ENCODE measurements at regions not wholly inside any gene's neighbourhood (a gene's known extent, or its start where the extent isn't known, plus 50 kb on each side); places are given as distances from the start of the nearest gene placed in this dataset.

DNA sequence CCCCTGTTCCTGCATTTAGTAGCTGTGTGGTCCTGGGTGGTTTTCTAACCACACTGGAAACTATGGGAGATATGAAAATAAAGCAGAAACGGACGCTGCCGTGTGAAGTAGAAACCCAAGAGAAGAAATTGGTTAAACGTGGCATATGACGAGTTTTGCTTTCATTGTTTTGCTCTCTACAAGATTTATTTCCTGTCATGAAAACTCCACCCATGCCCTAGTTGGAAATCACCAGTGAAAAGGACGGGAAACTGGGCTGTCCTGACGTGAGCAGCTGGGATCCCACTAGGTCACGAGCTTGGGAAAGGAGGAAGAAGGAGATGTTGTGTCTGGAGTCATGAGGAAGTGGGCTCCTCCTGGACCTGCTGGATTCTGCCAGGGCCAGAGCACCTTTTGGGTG lies 120.8 kb upstream of the GADD45A start:
- TF ChIP-seq GATA2 (IDR thresholded peaks at IDR 0.05; ENCODE audit: low read depth, low read length) = no peak
- TF ChIP-seq GATA3 (IDR thresholded peaks at IDR 0.05; ENCODE audit: low read depth, low read length) = no peak

DNA sequence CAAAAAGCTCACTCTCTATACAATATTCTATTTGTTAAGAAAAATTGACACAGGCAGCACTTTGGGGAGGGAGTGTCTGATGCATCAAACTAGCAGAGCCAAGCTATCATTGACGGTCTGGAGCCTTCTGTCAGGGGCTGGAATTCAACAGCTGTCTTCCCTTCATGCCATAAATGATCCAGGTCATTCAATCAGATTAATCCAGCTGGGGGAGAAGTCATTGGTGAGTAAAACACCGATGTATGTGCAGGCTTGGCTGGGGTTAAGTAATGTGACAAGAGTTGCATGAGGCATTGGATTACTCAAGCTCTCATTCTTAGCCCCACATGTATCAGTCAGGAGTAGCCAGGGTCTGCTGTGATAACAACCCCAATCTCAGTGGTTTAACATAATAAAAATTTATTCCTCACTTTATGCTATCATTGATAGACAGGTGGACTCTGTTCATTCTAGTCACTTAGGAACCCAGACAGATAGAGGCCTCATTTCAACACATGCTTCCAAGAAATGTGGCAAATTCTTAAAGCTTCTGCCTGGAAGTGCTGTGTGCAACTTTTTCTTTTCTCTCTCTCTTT lies 118.1 kb upstream of the GADD45A start:
- TF ChIP-seq GATA3 (IDR thresholded peaks at IDR 0.05; ENCODE audit: low read depth, low read length) = no peak
- TF ChIP-seq GATA2 (IDR thresholded peaks at IDR 0.05; ENCODE audit: low read depth, low read length) = no peak

DNA sequence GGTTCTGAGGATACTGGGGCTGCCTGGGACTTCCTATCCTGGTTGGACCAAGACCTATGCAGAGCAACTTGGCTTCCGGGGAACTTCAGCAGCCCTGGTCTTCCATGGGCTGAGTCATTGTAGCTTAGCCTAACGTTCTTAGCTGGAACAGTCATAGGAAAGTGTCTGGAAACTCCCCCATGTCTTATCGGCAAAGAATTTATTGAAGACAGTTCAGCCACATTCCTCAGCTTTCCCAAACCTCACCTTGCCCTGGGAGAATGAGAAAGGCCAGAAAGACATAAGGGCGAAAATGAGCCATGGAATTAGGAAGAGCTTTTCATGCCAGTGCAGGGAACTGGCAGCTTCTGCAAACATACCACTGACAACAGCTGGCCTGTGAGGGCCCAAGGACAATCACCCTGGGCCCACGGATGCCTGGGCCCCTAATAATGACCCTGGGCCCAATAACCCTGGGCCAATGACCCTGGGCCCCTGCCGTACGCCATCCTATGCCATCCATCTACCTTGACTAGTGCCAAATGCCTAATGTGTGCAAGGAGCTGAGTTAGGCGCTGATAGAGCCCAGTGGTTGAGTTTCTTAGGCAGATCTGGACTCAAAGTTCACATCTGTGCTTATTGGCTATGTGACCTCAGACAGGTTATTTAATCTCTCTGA lies 114.4 kb upstream of the GADD45A start:
- TF ChIP-seq GATA2 (IDR thresholded peaks at IDR 0.05; ENCODE audit: low read depth, low read length) = no peak
- no peak for TF ChIP-seq GATA3 (IDR thresholded peaks at IDR 0.05; ENCODE audit: low read depth, low read length)

DNA sequence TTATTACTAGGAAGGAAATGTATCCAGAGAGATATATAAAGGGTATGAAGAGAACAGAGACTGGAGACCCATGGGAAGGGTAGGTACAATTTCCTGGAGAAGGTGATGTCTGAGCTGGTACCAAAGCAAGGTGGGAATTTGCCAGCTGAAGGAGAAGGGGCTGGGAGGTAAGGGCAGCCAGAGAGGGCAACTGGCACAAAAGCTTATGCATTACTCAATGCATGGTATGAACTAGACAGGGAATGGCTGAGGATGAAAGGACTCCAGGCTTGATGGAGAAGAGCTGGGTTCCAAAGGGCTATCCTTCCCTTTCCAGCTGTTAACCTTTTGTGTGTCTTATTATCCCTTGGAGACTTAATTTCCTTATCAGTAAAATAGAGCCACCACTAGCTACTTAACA lies 113.6 kb upstream of the GADD45A start:
- TF ChIP-seq GATA2 (IDR thresholded peaks at IDR 0.05; ENCODE audit: low read depth, low read length) (no peak), GATA3 (IDR thresholded peaks at IDR 0.05; ENCODE audit: low read depth, low read length) (no peak)

DNA sequence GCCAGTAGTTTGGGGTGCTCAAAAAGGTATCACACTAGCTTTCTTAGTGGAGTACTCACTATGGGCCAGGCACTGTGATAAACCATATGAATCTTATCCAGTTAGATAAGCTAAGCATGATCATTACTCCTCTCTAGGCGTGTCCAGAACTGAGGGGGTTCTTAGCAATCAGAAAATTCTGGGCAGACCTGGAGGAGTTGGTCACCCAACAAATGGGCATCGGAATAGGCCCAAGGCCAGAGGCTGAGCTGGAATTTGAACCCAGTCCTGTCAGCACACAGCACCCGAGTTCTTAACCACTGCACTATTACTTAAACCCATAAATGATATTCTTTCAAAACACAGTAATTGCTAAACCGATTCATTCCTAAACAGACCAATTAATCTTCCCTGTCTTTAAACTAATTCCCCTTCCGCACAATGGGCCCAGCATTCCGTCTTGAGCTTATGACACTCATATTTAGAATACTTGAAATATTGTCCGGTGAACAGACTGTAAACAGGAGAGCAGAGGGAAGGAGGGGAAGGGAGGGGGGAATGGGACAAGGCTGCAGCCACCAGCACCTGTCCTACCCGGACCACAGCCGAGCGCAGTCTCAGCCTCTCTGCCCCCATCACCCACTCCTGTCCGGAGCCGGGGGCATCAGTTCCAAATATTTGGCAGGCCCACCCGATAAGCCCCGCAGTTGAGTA lies 113.0 kb upstream of the GADD45A start:
- no peak for TF ChIP-seq GATA3 (IDR thresholded peaks at IDR 0.05; ENCODE audit: low read depth, low read length)
- no peak for TF ChIP-seq GATA2 (IDR thresholded peaks at IDR 0.05; ENCODE audit: low read depth, low read length)

DNA sequence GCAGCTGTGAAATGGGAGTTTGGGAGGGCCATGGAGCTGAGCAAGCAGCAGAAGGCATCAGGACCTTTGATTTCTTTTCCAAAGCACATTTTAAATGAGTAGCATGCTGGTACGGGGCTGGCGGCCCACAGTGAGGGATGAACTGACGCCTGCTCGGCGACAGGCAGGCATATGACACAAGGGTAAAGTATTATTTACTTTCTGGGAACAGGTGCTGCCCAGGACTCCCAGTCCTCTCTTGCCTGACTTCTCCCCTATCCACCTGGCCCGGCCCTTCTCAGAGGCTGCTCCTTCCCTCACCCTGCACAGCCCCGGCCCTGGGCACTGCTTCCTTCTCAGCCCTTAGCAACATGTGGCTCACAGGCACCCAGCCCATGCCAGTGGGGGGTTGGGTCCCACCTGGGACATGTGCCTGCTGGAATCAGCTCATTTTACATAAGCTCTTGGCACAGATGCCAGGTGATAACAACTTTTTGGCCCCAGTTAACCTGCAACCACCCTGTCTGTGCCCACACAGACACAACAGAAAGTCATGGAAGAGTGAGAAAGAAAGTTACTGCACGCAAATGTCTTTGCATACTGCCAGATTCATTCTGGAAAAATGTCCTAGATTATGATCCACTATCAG lies 112.3 kb upstream of the GADD45A start:
- no peak for TF ChIP-seq GATA2 (IDR thresholded peaks at IDR 0.05; ENCODE audit: low read depth, low read length)
- no peak for TF ChIP-seq GATA3 (IDR thresholded peaks at IDR 0.05; ENCODE audit: low read depth, low read length)

DNA sequence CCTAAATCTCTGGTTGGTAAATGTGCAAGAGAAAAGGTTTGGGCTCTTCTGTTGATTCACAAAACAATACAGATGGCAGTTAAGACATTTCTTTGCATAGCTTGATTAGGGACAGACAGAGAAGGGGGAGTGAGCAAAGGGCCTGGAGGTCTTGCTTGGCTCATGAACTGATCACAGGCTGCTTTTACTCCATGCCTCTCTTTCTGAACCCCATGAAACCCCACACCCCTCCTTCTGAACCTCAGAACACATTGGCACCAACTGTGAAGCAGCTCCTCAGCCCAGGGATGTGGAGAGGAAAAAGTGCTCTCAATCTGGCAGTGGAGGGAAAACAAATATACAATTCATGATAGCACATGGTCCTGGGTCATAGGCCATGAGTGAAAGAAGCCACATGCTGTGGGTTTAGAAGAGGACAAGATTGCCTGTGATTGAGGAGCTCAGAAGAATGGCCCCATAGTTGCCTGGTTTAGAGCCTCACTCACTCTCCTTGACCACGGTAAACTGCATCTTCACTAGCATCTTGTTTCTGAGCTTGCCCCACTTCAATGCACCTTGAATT lies 111.6 kb upstream of the GADD45A start:
- TF ChIP-seq GATA2 (IDR thresholded peaks at IDR 0.05; ENCODE audit: low read depth, low read length) = no peak
- TF ChIP-seq GATA3 (IDR thresholded peaks at IDR 0.05; ENCODE audit: low read depth, low read length) = no peak

DNA sequence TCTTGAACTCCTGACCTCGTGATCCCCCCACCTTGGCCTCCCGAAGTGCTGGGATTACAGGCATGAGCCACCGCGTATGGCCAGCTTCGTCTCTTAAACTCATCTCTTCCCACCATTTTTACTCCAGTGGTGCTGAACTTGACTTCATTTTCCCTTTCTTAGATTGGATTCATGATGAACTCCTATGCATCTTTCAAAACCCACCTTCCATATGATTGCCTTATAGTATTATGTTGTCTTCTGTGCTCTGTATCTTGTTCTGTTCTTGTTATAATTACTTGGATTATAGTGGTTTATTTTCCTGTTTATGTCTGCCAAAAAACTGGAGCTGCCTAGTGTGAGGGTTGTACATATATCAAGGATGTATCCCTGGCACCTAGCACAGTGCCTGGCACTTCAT lies 110.8 kb upstream of the GADD45A start:
- TF ChIP-seq GATA3 (IDR thresholded peaks at IDR 0.05; ENCODE audit: low read depth, low read length) = no peak
- no peak for TF ChIP-seq GATA2 (IDR thresholded peaks at IDR 0.05; ENCODE audit: low read depth, low read length)

DNA sequence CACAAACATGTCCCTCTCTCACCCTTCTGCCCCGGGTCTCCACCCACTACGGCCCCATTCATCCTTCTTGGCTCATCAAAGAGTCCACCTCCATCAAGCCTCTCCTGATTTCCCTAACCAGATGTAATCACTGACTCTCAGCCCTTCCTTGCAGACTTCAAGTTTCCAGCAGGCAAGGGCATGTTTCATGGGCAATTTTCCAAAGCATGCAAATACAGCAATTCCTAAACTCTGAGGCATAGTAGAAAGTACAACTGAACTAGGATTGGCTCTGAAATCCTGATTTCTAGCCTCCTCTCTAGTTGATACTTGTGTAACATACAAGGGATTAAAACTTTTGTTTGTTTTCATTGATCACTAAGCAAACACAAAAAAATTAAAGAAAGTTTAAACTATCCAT lies 109.1 kb upstream of the GADD45A start:
- no peak for TF ChIP-seq GATA2 (IDR thresholded peaks at IDR 0.05; ENCODE audit: low read depth, low read length)
- TF ChIP-seq GATA3 (IDR thresholded peaks at IDR 0.05; ENCODE audit: low read depth, low read length) = no peak

DNA sequence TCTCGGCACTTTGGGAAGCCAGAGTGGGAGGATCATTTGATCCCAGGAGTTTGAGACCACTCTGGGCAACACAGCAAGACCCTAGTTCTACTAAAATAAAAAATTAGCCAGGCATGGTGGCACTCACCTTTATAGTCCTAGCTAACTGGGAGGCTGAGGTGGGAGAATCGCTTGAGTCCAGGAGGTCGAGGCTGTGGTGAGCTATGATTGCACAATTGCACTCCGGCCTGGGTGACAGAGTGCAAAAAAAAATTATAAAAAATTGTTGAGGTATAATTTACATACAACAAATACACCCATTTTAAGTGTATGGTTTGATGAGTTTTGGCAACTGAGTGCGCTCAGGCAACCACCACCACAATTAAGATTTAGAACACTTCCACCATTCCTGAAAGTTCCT lies 108.5 kb upstream of the GADD45A start:
- TF ChIP-seq GATA2 (IDR thresholded peaks at IDR 0.05; ENCODE audit: low read depth, low read length) (no peak), GATA3 (IDR thresholded peaks at IDR 0.05; ENCODE audit: low read depth, low read length) (no peak)

DNA sequence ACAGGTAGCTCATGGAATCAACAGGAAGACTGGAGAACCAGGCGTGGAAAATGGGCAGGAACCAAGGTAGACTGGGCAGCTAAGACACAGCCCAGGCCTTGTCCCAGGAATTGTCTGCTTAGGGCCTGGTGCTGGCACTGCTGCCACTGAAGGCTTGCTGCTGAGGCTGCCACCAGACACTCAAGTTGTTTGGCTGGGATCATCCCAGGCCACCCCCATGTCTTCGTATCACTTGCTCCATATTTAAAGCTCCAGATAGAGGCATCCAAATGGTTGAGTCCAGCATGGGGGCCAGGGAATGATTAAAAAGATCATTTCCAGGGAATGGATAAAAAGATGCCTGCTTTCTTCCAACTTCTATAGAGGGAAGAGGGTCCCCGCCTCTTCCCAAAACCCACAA lies 107.4 kb upstream of the GADD45A start:
- no peak for TF ChIP-seq GATA3 (IDR thresholded peaks at IDR 0.05; ENCODE audit: low read depth, low read length)
- no peak for TF ChIP-seq GATA2 (IDR thresholded peaks at IDR 0.05; ENCODE audit: low read depth, low read length)

DNA sequence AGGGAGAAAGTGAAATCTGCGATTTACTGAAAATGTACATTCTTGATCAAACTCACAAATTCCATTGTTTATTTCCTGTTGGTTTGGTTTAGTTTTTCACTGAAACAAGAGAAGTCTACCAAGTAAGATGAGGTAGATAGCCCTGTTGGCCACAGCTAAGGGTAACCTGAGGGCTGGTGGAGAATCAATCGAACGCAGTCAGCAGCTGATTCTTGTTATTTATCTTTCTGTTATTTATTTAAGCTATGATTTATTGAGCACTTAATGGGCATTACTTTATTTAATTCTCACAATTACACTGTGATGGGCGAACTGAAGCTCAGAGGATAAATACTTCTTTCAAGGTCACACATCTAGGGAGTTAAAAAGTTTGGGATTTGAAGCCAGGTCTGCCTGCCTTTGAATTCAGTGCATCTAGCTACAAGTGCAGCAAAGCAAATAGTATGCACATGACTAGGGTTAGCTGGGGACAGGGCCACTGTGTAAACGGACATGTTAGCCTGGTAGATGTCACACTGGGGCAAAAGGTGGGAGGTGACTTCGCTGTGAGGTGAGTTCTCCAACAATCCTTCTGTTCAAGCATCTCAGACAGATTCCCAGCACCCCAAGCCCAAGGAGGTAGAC lies 106.5 kb upstream of the GADD45A start:
- TF ChIP-seq GATA2 (IDR thresholded peaks at IDR 0.05; ENCODE audit: low read depth, low read length) (no peak), GATA3 (IDR thresholded peaks at IDR 0.05; ENCODE audit: low read depth, low read length) (no peak)

DNA sequence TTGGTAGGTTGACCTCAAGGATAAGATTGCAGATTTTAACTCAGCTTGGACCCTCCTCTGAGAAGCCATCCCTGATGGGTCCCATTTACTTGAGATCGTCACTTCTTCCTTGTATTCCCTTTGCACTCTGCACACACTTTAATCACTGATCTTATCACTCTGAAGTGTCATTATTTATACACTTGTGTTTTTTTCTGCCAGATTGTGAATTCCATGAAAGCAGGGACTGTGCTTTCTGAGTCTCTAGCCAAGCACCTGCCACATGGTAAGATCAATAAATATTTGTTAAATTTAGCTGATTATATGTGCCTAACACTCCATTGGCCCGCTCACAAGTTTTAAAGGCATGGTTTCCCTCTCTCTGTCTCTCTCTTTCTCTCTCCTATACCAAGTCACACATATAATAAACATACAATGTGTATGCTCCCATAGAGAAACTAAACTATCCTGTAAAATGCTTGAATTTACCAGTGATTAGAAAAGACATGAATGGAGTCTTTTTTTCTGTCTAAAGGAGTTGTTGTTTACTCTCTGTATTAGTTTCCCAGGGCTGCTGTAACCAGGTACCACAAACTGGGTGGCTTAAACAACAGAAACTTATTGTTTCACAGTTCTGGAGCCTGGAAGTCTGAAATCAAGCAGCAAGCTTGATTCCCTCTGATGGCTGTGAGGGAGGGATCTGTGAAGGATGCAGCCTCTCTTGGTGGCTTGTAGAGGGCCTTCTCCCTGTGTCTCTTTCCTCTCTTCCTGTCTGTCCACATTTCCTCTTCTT lies 105.2 kb upstream of the GADD45A start:
- TF ChIP-seq GATA3 (IDR thresholded peaks at IDR 0.05; ENCODE audit: low read depth, low read length) (no peak), GATA2 (IDR thresholded peaks at IDR 0.05; ENCODE audit: low read depth, low read length) (no peak)

All from SH-SY5Y (cell line).